DOHH2 (cell line): ENCODE measurements at regions not wholly inside any gene's neighbourhood (a gene's known extent, or its start where the extent isn't known, plus 50 kb on each side); places are given as distances from the start of the nearest gene placed in this dataset.

Source experiments
- EZH2phosphoT487 ChIP-seq: fragments of 200-600 bp; sonication (generic); IDR thresholded peaks from 2 replicates; pipeline ENCODE4 v1.6.1; 2017; ENCODE audit warnings: borderline replicate concordance, mild to moderate bottlenecking, antibody characterized with exemption, low read length, moderate library complexity, mixed read lengths
- TF ChIP-seq, protein P1 (sequence below): fragments of 200-600 bp; sonication (generic); IDR thresholded peaks from one replicate; pipeline ENCODE4 v1.5.1; 2014; ENCODE audit warnings: antibody characterized with exemption, mild to moderate bottlenecking, low read depth, low read length; ENCODE audit not compliant: poor library complexity, severe bottlenecking

DNA sequence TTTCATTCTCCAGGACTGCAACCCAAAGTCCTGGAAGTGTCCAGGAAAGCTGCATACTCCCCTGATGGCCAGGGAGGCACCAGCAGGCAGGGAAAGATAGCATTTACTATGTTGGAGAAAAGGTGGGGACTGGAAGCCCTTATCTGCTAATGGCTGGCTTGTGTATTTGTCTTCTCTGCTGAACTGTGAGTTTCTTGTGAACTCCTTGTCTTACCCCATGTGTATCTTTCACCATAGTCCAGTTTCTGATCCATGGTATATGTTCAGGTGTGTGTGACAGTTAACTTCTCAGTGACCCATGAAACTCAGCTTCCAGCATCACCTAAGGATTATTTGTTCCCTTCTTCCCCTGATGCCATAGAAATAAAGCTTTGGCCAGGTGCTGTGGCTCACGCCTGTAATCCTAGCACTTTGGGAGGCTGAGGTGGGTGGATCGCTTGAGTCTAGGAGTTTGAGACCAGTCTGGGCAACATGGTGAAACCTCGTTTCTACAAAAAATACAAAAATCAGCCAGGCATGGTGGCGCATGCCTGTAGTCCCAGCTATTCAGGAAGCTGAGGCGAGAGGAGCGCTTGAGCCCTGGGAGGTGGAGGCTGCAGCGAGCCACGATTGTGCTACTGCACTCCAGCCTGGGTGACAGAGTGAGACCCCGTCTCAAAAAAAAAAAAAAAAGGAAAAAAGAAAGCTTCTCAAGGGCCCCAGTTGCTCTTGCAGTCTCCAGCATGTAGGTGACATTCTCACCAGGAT, 112.8 kb upstream of the MAP4K3 start:
- TF ChIP-seq, protein P1, sequence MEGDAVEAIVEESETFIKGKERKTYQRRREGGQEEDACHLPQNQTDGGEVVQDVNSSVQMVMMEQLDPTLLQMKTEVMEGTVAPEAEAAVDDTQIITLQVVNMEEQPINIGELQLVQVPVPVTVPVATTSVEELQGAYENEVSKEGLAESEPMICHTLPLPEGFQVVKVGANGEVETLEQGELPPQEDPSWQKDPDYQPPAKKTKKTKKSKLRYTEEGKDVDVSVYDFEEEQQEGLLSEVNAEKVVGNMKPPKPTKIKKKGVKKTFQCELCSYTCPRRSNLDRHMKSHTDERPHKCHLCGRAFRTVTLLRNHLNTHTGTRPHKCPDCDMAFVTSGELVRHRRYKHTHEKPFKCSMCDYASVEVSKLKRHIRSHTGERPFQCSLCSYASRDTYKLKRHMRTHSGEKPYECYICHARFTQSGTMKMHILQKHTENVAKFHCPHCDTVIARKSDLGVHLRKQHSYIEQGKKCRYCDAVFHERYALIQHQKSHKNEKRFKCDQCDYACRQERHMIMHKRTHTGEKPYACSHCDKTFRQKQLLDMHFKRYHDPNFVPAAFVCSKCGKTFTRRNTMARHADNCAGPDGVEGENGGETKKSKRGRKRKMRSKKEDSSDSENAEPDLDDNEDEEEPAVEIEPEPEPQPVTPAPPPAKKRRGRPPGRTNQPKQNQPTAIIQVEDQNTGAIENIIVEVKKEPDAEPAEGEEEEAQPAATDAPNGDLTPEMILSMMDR = no peak
- TF ChIP-seq EZH2phosphoT487 = no peak
